ENCODE measurements at regions not wholly inside any gene's neighbourhood (a gene's known extent, or its start where the extent isn't known, plus 50 kb on each side); places are given as distances from the start of the nearest gene placed in this dataset.

- no peak for DNase-seq
These were observed 53.1 kb upstream of the BCO1 start for GRCh38 chr16:81185416-81185815.

- peak; percentile 19 for DNase-seq
These were observed 57.3 kb upstream of the BCO1 start for GRCh38 chr16:81181013-81181720.

DNA sequence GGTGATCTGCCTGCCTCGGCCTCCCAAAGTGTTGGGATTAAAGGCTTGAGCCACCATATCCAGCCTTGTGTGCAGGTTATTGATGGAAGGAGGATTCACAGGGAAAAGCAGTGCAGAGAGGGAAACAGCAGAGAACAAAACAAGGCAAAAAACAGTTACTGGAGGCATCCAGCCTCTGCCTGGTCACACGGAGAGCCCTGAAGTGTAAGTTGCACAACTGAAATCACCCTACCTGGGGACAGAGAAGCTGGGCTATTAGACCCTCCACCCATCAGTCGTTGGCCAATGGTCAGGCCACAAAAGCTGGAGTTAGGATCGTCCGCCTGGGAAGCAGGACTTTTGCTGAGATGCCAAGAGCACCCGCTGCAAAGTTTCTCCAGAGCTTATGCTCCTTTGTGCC, 57.9 kb upstream of the BCO1 start:
- DNase-seq: no peak

GRCh38 chr16:81179219-81179618, 59.3 kb upstream of the BCO1 start:
- DNase-seq: no peak

DNA sequence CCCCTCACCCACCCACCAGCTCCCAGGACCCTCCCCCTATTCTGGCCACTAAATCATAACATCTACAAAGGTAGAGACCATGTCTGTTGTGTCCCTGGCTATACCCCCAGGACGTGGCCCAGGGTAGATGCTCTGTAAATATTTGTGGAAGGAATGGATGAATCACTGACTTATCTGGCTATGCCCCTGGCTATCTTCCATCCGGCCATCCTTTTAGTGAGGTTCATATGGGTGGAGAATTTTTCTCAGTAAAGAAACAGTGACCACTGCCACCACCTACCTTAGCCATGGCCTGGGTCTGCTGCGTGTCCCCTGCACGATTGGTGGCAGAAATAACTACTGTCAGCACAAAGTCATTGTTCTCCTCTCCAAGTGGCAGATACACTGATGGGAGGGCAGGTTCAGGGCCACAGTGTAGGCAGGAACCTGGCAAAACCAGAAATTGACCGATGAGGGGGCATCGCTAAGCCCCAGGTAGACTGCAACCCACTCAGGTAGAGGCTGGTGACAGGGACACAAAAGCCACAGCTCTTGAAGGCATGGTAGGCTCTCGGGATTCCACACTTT, 63.1 kb upstream of the BCO1 start:
- DNase-seq: no peak

GRCh38 chr16:81174644-81175324, 63.7 kb upstream of the BCO1 start:
- no peak for DNase-seq

GRCh38 chr16:81172769-81173658, 65.5 kb upstream of the BCO1 start:
- no peak for DNase-seq

DNA sequence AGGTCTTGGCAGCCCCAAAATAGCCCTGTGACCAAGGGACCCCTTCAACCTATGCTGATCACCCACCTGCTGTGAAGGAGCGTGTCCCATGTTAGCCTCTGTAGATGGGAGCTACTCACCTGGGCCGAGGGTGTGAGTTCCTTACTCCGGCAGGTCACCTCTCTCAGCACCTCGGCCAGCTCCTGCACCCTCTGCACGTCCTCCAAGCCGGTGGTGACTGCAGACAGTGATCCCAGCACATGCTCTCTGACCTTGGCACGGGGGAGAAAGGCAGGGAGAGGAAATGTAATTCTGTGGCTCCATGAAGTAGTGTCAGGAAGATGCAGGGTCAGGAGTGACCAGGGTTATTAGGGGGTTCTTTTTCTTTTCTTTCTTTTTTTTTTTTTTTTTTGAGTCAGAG, 67.7 kb upstream of the BCO1 start:
- no peak for DNase-seq

DNA sequence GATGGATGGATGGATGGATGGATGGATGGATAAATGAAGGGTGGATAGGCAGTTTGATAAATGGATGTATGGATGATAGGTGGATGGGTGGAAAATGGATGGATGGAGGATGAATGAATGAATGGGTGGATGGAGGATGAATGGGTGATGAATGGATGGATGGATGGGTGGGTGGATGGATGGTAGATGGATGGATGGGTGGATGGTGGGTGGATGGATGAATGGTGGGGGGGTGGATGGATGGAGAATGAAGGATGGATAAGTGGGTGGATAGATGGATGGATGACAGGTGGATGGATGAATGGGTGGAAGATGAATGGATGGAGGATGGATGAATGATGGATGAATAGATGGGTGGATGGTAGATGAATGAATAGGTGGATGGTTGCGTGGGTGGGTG, 70.1 kb upstream of the BCO1 start:
- DNase-seq: no peak

GRCh38 chr16:81167851-81168250, 70.6 kb upstream of the BCO1 start:
- DNase-seq: no peak

GRCh38 chr16:81166417-81167300, 70.5 kb upstream of the GCSH start:
- no peak for DNase-seq

DNA sequence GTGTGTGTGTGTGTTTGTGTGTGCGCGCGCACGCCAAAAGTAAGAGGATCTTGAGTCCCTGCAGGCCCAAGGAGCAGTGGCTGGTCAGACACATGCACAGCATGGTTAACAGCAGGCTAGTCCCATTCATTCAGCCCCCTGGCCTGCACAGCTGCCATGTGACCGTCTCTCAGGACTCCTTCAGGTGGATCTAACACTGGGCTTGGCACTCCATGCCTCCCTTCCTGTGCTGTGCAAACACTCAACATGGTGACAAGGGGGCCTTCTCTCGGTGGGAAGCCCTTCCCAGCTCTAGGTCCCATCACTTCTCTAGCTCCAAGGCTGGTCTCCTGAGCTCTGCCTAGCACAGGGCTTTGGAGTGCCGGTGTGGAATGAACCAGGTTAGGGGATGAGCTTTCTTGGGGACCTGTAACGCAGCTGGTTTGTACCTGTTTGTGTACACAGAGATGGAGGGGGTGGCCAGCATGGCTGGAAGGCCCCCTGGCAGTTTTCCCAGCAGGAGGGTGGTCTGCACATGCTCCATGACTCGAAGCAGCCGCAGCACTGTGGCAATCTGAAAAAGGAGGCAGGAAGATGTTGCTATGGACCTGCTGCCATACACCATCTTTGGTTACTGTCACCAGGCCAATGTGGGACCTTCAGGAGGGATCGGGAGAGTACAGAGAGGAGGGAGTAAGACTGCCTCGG, 69.4 kb upstream of the GCSH start:
- no peak for DNase-seq

- DNase-seq: no peak
These were observed 68.8 kb upstream of the GCSH start for GRCh38 chr16:81164958-81165357.

DNA sequence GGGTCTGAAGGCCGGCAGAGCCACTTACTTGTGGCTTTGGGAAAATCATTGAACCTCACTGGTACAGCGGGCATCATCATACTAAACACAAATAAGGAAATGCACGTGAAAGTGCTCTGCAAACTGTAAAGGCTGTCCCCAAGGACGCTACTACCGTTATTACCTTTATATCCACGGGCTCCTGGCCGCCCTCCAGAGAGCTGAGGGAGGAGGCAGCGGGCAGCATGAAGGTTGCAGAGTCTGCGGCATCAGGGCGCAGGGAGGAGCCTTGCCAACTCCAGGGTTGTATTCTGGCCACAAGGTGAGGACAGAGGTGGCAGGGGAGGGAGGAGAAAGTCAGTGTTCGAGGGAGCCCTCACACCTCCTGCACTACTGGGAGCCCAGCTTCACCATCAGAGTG, 68.3 kb upstream of the GCSH start:
- DNase-seq: no peak

- DNase-seq: no peak
These were observed 67.5 kb upstream of the GCSH start for GRCh38 chr16:81163671-81164070.

GRCh38 chr16:81158964-81159363, 62.8 kb upstream of the GCSH start:
- DNase-seq: no peak

DNA sequence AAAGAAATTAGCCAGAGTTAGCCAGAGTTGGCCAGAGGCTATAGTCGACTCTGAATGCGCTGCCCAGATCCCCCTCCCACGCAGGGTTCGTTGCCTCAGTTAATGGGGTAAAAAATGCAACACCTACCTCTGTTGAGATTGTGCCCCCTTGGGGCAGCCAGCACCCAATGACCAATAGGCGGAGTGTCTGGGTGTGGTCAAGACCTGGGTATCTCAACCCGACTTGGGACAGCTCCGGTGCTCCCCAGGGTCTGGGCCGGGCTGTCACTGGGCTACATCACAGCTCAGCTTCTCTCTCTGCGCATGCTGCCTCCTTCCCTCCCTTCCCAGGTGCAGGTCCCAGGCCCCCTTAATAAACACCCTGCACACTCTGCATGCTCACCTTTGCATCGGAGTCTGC, 59.6 kb upstream of the GCSH start:
- DNase-seq: no peak

- no peak for DNase-seq
These were observed 55.6 kb upstream of the GCSH start for GRCh38 chr16:81151648-81152310.

GRCh38 chr16:81149614-81150013, 53.4 kb upstream of the GCSH start:
- DNase-seq: no peak

DNA sequence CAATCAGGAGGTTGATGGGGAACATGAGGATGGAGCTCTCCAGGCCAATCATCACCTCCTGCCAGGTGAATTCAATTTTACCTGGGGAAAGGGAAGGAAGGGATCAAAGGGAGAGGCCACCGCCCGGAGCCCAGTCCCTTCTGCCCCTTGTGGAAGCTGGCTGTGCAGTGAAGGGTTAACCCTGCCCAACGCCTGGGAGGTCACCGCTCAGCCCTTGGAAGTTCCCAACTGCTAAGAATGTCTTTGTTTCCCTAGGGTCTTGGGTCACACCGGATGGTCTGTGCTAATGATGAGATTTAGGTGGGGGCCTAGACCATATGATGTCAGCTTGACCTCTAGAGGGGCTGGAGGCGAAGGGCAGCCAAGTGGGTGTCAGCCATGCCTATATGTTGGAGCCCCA, 52.1 kb upstream of the GCSH start:
- no peak for DNase-seq
